ENCODE measurements at regions not wholly inside any gene's neighbourhood (a gene's known extent, or its start where the extent isn't known, plus 50 kb on each side); places are given as distances from the start of the nearest gene placed in this dataset.
"Not testable (repeated sequence)": the region's sequence is repeated elsewhere in the genome, so short reads cannot be mapped to it uniquely, and the experiment has no call there.

GRCh38 chr3:193052354-193053045 lies 134.8 kb upstream of the MB21D2 start:
- no peak for DNase-seq (ENCODE audit: low read depth)
- in situ Hi-C loops (cut with HindIII; ENCODE audit: low sequenced_read_pairs): no loop called here
- no peak overlapping the region for H3K4me3 ChIP-seq (ENCODE audit: low read depth, low read length)
- no peak for TF ChIP-seq CTCF (IDR thresholded peaks at IDR 0.05; ENCODE audit: low read depth, low read length, missing control alignments)

- in situ Hi-C loops (cut with HindIII; ENCODE audit: low sequenced_read_pairs): no loop called here
- no peak for TF ChIP-seq CTCF (IDR thresholded peaks at IDR 0.05; ENCODE audit: low read depth, low read length, missing control alignments)
Observed at GRCh38 chr3:193053046-193053435, 135.4 kb upstream of the MB21D2 start.

GRCh38 chr3:193055352-193055751 lies 137.7 kb upstream of the MB21D2 start:
- no peak for DNase-seq (ENCODE audit: low read depth)
- in situ Hi-C loops (cut with HindIII; ENCODE audit: low sequenced_read_pairs): no loop called here
- no peak overlapping the region for H3K4me3 ChIP-seq (ENCODE audit: low read depth, low read length)
- TF ChIP-seq CTCF (IDR thresholded peaks at IDR 0.05; ENCODE audit: low read depth, low read length, missing control alignments): no peak

More at GRCh38 chr3:193053046-193053435, 135.4 kb upstream of the MB21D2 start:
- no peak for DNase-seq (ENCODE audit: low read depth)
- no peak overlapping the region for H3K4me3 ChIP-seq (ENCODE audit: low read depth, low read length)

GRCh38 chr3:193057616-193058015 lies 140.0 kb upstream of the MB21D2 start:
- DNase-seq (ENCODE audit: low read depth): no peak
- no peak for TF ChIP-seq CTCF (IDR thresholded peaks at IDR 0.05; ENCODE audit: low read depth, low read length, missing control alignments)
- in situ Hi-C loops (cut with HindIII; ENCODE audit: low sequenced_read_pairs): no loop called here
- no peak overlapping the region for H3K4me3 ChIP-seq (ENCODE audit: low read depth, low read length)

GRCh38 chr3:193060748-193061546 lies 143.3 kb upstream of the MB21D2 start:
- in situ Hi-C loops (cut with HindIII; ENCODE audit: low sequenced_read_pairs): no loop called here
- H3K4me3 ChIP-seq (ENCODE audit: low read depth, low read length): no peak overlapping the region
- no peak for TF ChIP-seq CTCF (IDR thresholded peaks at IDR 0.05; ENCODE audit: low read depth, low read length, missing control alignments)
- DNase-seq (ENCODE audit: low read depth): no peak

GRCh38 chr3:193068365-193068764 lies 150.7 kb upstream of the MB21D2 start:
- in situ Hi-C loops (cut with HindIII; ENCODE audit: low sequenced_read_pairs): no loop called here
- no peak for TF ChIP-seq CTCF (IDR thresholded peaks at IDR 0.05; ENCODE audit: low read depth, low read length, missing control alignments)
- no peak overlapping the region for H3K4me3 ChIP-seq (ENCODE audit: low read depth, low read length)
- DNase-seq (ENCODE audit: low read depth): no peak

- DNase-seq (ENCODE audit: low read depth); H3K4me3 ChIP-seq (ENCODE audit: low read depth, low read length); in situ Hi-C loops (cut with HindIII; ENCODE audit: low sequenced_read_pairs): not testable (repeated sequence)
Observed at GRCh38 chr3:193069732-193070131, 152.1 kb upstream of the MB21D2 start.

All from astrocyte of the cerebellum (primary cell).